GM12892 (cell line): ENCODE measurements at regions not wholly inside any gene's neighbourhood (a gene's known extent, or its start where the extent isn't known, plus 50 kb on each side); places are given as distances from the start of the nearest gene placed in this dataset.

Experiments used
- POLR2A ChIP-seq: IDR thresholded peaks from 2 replicates; pipeline ENCODE4 v1.6.1; 2011; ENCODE audit warnings: low read depth, low read length, control low read depth
- POLR2AphosphoS5 ChIP-seq: IDR thresholded peaks from 2 replicates; pipeline ENCODE4 v1.6.1; 2011; ENCODE audit warnings: low read depth, low read length, control low read depth
- TAF1 ChIP-seq: IDR thresholded peaks from 2 replicates; pipeline ENCODE4 v1.6.1; 2011; ENCODE audit warnings: low read depth, mild to moderate bottlenecking, control low read depth, low read length, borderline replicate concordance

DNA sequence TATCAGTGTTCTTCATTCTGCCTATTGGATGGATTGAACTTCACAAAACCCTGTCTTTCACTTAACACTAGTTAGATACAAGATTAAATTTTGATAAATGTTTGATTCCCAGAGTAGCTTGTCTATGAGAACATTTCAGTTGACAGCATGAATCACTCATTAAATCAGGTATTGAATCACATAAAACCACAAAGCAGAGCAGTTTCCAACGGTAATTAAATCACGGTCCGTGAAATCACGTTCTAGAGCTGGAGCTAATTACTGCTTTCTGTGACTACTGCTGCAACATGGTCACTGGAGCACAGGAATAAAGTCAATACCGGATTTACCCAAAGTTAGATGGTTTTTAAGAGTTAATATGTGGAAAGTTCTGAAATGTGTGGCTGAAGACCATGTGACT, 257.8 kb upstream of the PCDH15 start:
- TF ChIP-seq POLR2A (no peak), TAF1 (no peak), POLR2AphosphoS5 (no peak)
